IMR-90 (cell line): ENCODE measurements at regions not wholly inside any gene's neighbourhood (a gene's known extent, or its start where the extent isn't known, plus 50 kb on each side); places are given as distances from the start of the nearest gene placed in this dataset.
A peak's percentile ranks its signal among the peaks of the same experiment; 100 is the strongest.

Experiments used
- ATAC-seq: fragments of 200-7000 bp; cut with Tn5 transposase; 2 replicates; pipeline ENCODE4 v1.9.1; 2020; ENCODE audit warnings: low read depth, mild to moderate bottlenecking, moderate library complexity
- BruUV-seq: library from RNA; stranded (reverse); fragments of 400-500 nt; replicated peaks from 2 replicates; lab custom pipeline; 2021; lab: Mats Ljungman, UMichigan
- CTCF ChIA-PET: fragments of 300-600 bp; formaldehyde crosslinking; extraction: SDS; loops from one replicate; lab custom pipeline; 2021; ENCODE audit warnings: antibody characterized with exemption; lab: Yijun Ruan, JAX
- POLR2A ChIA-PET: fragments of 300-600 bp; sonication (Branson Sonifier 250); formaldehyde crosslinking; loops from one replicate; lab custom pipeline; 2022; ENCODE audit warnings: antibody characterized with exemption; ENCODE audit not compliant: unreplicated experiment; lab: Charles Lee
- DNase-seq: peaks from one replicate; pipeline ENCODE4 v3.0.0; 2013
- H2AFZ ChIP-seq: replicated peaks from 2 replicates; pipeline ENCODE3; 2013; ENCODE audit warnings: low read length, mild to moderate bottlenecking; ENCODE audit not compliant: poor library complexity
- H2AK5ac ChIP-seq: 2 replicates; pipeline ENCODE4 v1.6.1; 2013; ENCODE audit warnings: low read depth, low read length, inconsistent platforms
- H2AK9ac ChIP-seq: replicated peaks from 2 replicates; pipeline ENCODE3; 2013; ENCODE audit warnings: mild to moderate bottlenecking, low read depth, low read length, moderate library complexity; ENCODE audit not compliant: poor library complexity
- H2BK120ac ChIP-seq: 2 replicates; pipeline ENCODE4 v1.6.1; 2013; ENCODE audit warnings: low read depth, low read length, inconsistent platforms
- H2BK15ac ChIP-seq: 3 replicates; pipeline ENCODE4 v1.6.1; 2013; ENCODE audit warnings: low read depth, low read length, inconsistent platforms
- H2BK20ac ChIP-seq: 2 replicates; pipeline ENCODE4 v1.6.1; 2013; ENCODE audit warnings: low read depth, mild to moderate bottlenecking, inconsistent platforms, low read length, moderate library complexity
- H2BK5ac ChIP-seq: 2 replicates; pipeline ENCODE4 v1.6.1; 2013; ENCODE audit warnings: mild to moderate bottlenecking, low read depth, low read length, inconsistent platforms; ENCODE audit not compliant: poor library complexity, severe bottlenecking
- H3K14ac ChIP-seq: replicated peaks from 2 replicates; pipeline ENCODE4 v1.6.1; 2013; ENCODE audit warnings: low read depth, low read length, inconsistent platforms
- H3K18ac ChIP-seq: 2 replicates; pipeline ENCODE4 v1.6.1; 2013; ENCODE audit warnings: low read depth, low read length, control low read depth
- H3K23ac ChIP-seq: 2 replicates; pipeline ENCODE4 v1.6.1; 2013; ENCODE audit warnings: low read depth, low read length, inconsistent platforms
- H3K27ac ChIP-seq: 2 replicates; pipeline ENCODE4 v1.5.1; 2013; ENCODE audit warnings: mild to moderate bottlenecking, control low read depth, low read length; ENCODE audit not compliant: insufficient read depth
- H3K27me3 ChIP-seq: 2 replicates; pipeline ENCODE4 v1.6.1; 2013; ENCODE audit warnings: low read length; ENCODE audit not compliant: control insufficient read depth, insufficient read depth
- H3K36me3 ChIP-seq: 2 replicates; pipeline ENCODE4 v1.6.1; 2013; ENCODE audit warnings: low read length, mixed read lengths; ENCODE audit not compliant: control insufficient read depth, insufficient read depth
- H3K4ac ChIP-seq: 2 replicates; pipeline ENCODE4 v1.6.1; 2013; ENCODE audit warnings: low read depth, low read length, inconsistent platforms
- H3K4me1 ChIP-seq: 2 replicates; pipeline ENCODE4 v1.6.1; 2013; ENCODE audit warnings: low read length, mixed read lengths; ENCODE audit not compliant: control insufficient read depth, insufficient read depth
- H3K4me2 ChIP-seq: 2 replicates; pipeline ENCODE4 v1.6.1; 2013; ENCODE audit warnings: low read depth, mild to moderate bottlenecking, control low read depth, low read length, moderate library complexity
- H3K4me3 ChIP-seq: 2 replicates; pipeline ENCODE4 v1.5.1; 2013; ENCODE audit warnings: low read depth, mild to moderate bottlenecking, control low read depth, low read length, moderate library complexity; ENCODE audit not compliant: insufficient read depth
- H3K56ac ChIP-seq: 2 replicates; pipeline ENCODE4 v1.6.1; 2013; ENCODE audit warnings: low read length, inconsistent platforms; ENCODE audit not compliant: insufficient read depth; ENCODE audit errors: extremely low read depth
- H3K79me1 ChIP-seq, 2 experiments: 2 replicates each; pipeline ENCODE4 v1.6.1; 2013; ENCODE audit warnings: low read length in 2 of 2, inconsistent platforms in 1 of 2, low read depth in 1 of 2
- H3K9ac ChIP-seq: 2 replicates; pipeline ENCODE4 v1.6.1; 2013; ENCODE audit warnings: low read depth, low read length, control low read depth
- H3K9me1 ChIP-seq: 2 replicates; pipeline ENCODE4 v1.6.1; 2013; ENCODE audit warnings: low read length, inconsistent platforms; ENCODE audit not compliant: insufficient read depth
- H3K9me3 ChIP-seq: 2 replicates; pipeline ENCODE4 v1.6.1; 2013; ENCODE audit warnings: low read length; ENCODE audit not compliant: control insufficient read depth, insufficient read depth
- H4K20me1 ChIP-seq: 2 replicates; pipeline ENCODE4 v1.6.1; 2013; ENCODE audit warnings: low read length, inconsistent platforms; ENCODE audit not compliant: insufficient read depth
- H4K5ac ChIP-seq: 2 replicates; pipeline ENCODE4 v1.6.1; 2013; ENCODE audit warnings: mild to moderate bottlenecking, low read depth, low read length, control low read depth
- H4K8ac ChIP-seq, 2 experiments: 2 replicates each; pipeline ENCODE4 v1.6.1; 2013; ENCODE audit warnings: low read depth in 2 of 2, low read length in 2 of 2, control low read depth in 1 of 2, inconsistent platforms in 1 of 2
- H4K91ac ChIP-seq: 2 replicates; pipeline ENCODE4 v1.6.1; 2013; ENCODE audit warnings: low read depth, low read length, inconsistent platforms; ENCODE audit not compliant: insufficient read depth
- MXI1 ChIP-seq: IDR thresholded peaks from 2 replicates; pipeline ENCODE4 v1.6.1; 2012; ENCODE audit warnings: low read depth, mild to moderate bottlenecking, low read length, moderate library complexity, borderline replicate concordance
- RAD21 ChIP-seq: IDR thresholded peaks from 2 replicates; pipeline ENCODE4 v1.6.1; 2012; ENCODE audit warnings: low read length, improper control_type of control experiment
- RFX5 ChIP-seq: IDR thresholded peaks from 2 replicates; pipeline ENCODE4 v1.8.0; 2012; ENCODE audit warnings: low read depth, mild to moderate bottlenecking, low read length, moderate library complexity
- WGBS, 2 experiments: methylation state at CpG; one replicate each; pipeline versions ENCODE4 v1.1.5 to v1.1.7; 2013; ENCODE audit warnings: missing lambda C conversion rate in 2 of 2; ENCODE audit not compliant: insufficient read length in 1 of 2; ENCODE audit errors: extremely low coverage in 2 of 2; 5-methylcytosine and 5-hydroxymethylcytosine counted together
- dilution Hi-C: fragments of 300-500 bp; cut with HindIII; formaldehyde crosslinking; loops from one replicate; pipeline ENCODE4 v1.14.3; 2018; ENCODE audit warnings: low sequenced_read_pairs; ENCODE audit not compliant: unreplicated experiment
- in situ Hi-C: fragments of 300-500 bp; cut with MboI; formaldehyde crosslinking; loops from 3 replicates; pipeline ENCODE4 v1.14.3; 2019; ENCODE audit warnings: low sequenced_read_pairs, inconsistent platforms, mixed read lengths
- intact Hi-C: fragments of 100-400 bp; cut with micrococcal nuclease; formaldehyde crosslinking; loops from 2 replicates; pipeline ENCODE4 v1.10.0; 2022
- TF ChIP-seq, protein P1 (sequence below): fragments of 150-350 bp; IDR thresholded peaks from 2 replicates; pipeline ENCODE4 v1.6.1; 2017; ENCODE audit warnings: mild to moderate bottlenecking, antibody characterized with exemption, low read length, low read depth

GRCh38 chr14:51446771-51447170 lies 204.9 kb upstream of the FRMD6 start:
- intact Hi-C loops, result no loop called here

More at GRCh38 chr14:51446771-51447170, 204.9 kb upstream of the FRMD6 start:
- H3K56ac ChIP-seq, result no peak overlapping the region
- no TSS peak for BruUV-seq
- H3K79me1 ChIP-seq, result peaks cover 0 to 13% of the 10 kb centered on the region in 2 experiments; a peak in 1 of 4 replicates
- H3K27ac ChIP-seq, result no peak overlapping the region
- H2BK5ac ChIP-seq, result no peak overlapping the region
- no peak overlapping the region for H4K5ac ChIP-seq
- peaks cover 24% of the 10 kb centered on the region for H3K9me1 ChIP-seq
- H3K18ac ChIP-seq, result peak overlapping the region; percentile 35; the same call in 1 of the 2 replicates
- no peak overlapping the region for H3K9ac ChIP-seq
- peak overlapping the region; percentile 5; the same call in 1 of the 3 replicates for H2BK15ac ChIP-seq
- no peaks in the 10 kb centered on the region for H4K20me1 ChIP-seq
- peak overlapping the region; percentile 65 for H3K4ac ChIP-seq
- peaks cover 19% of the 10 kb centered on the region for H3K4me1 ChIP-seq
- TF ChIP-seq MXI1 (no peak), RAD21 (no peak), RFX5 (no peak)
- TF ChIP-seq, protein P1, sequence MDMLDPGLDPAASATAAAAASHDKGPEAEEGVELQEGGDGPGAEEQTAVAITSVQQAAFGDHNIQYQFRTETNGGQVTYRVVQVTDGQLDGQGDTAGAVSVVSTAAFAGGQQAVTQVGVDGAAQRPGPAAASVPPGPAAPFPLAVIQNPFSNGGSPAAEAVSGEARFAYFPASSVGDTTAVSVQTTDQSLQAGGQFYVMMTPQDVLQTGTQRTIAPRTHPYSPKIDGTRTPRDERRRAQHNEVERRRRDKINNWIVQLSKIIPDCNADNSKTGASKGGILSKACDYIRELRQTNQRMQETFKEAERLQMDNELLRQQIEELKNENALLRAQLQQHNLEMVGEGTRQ, result no peak
- H2AFZ ChIP-seq, result no peak overlapping the region
- dilution Hi-C loops, result no loop called here
- no peaks in the 10 kb centered on the region for H3K27me3 ChIP-seq
- no peak overlapping the region for H2AK9ac ChIP-seq
- no CpG with 5 or more reads among the region's 3 CpGs for WGBS, 2 experiments
- H2BK20ac ChIP-seq, result peak overlapping the region; percentile 30; the same call in 1 of the 2 replicates
- in situ Hi-C loops, result no loop called here
- peak overlapping the region in 1 of 2 experiments; percentile 32; a peak in 1 of 4 replicates for H4K8ac ChIP-seq
- no peaks in the 10 kb centered on the region for H3K36me3 ChIP-seq
- CTCF ChIA-PET, result no interaction called here
- H3K9me3 ChIP-seq, result no peaks in the 10 kb centered on the region
- no peak overlapping the region for H3K4me2 ChIP-seq
- POLR2A ChIA-PET, result no interaction called here
- H2AK5ac ChIP-seq, result peak overlapping the region; percentile 77
- peak overlapping the region; percentile 70 for H3K14ac ChIP-seq
- no peak for ATAC-seq
- no peak overlapping the region for H3K4me3 ChIP-seq
- 0 out of 2 replicates have a peak overlapping the region, but pooled peaks have one; percentile 38 for H3K23ac ChIP-seq
- no peak for DNase-seq
- peak overlapping the region; percentile 79 for H2BK120ac ChIP-seq
- no peak overlapping the region; the same call in 1 of the 2 replicates for H4K91ac ChIP-seq
